HCT116 (cell line): ENCODE measurements at regions not wholly inside any gene's neighbourhood (a gene's known extent, or its start where the extent isn't known, plus 50 kb on each side); places are given as distances from the start of the nearest gene placed in this dataset.

Source experiments
- ATAC-seq: fragments of 200-7000 bp; cut with Tn5 transposase; 2 replicates; pipeline ENCODE4 v1.9.1; 2020; ENCODE audit warnings: mild to moderate bottlenecking, moderate library complexity
- BruUV-seq: library from RNA; stranded (reverse); fragments of 400-500 nt; replicated peaks from 2 replicates; lab custom pipeline; 2021; lab: Mats Ljungman, UMichigan
- CTCF ChIA-PET: fragments of 300-600 bp; sonication (Branson Sonifier 250); formaldehyde crosslinking; loops from one replicate; lab custom pipeline; 2021; ENCODE audit warnings: antibody characterized with exemption; lab: Charles Lee
- POLR2A ChIA-PET: fragments of 300-600, 350-600 bp; sonication (Branson Sonifier 250); formaldehyde crosslinking; loops from one replicate; lab custom pipeline; 2021; ENCODE audit warnings: antibody characterized with exemption; lab: Charles Lee
- RAD21 ChIA-PET, 2 experiments: fragments of 300-600 bp; sonication (Branson Sonifier 250); formaldehyde crosslinking; loops; one replicate each; lab custom pipeline; 2023; ENCODE audit warnings: low total read pairs in 2 of 2; ENCODE audit not compliant: uncharacterized antibody in 2 of 2, unreplicated experiment in 2 of 2, low non-redundant PET in 1 of 2; lab: Charles Lee
- DNase-seq: peaks from one replicate; pipeline ENCODE4 v3.0.0-alpha.2; 2010; ENCODE audit warnings: low read depth, low spot score
- H2AFZ ChIP-seq: fragments of 200-600 bp; shearing (Covaris generic), sonication (generic); 2 replicates; pipeline ENCODE4 v1.6.1; 2017; ENCODE audit warnings: low read depth, mixed run types, mixed read lengths, antibody characterized with exemption, low read length; ENCODE audit not compliant: poor library complexity, severe bottlenecking
- H3K27ac ChIP-seq: 2 replicates; pipeline ENCODE4 v1.5.1; 2012; ENCODE audit warnings: low read depth, low read length
- H3K27me3 ChIP-seq: fragments of 200-600 bp; sonication (generic); 2 replicates; pipeline ENCODE4 v1.6.1; 2016; ENCODE audit warnings: mixed run types, low read length, mixed read lengths; ENCODE audit not compliant: insufficient read depth
- H3K36me3 ChIP-seq, 2 experiments: fragments of 200-500 bp in 1 of 2; fragments of 200-600 bp in 1 of 2; sonication (Bioruptor generic) in 1 of 2; sonication (generic) in 1 of 2; 2 replicates each; pipeline versions ENCODE4 v1.5.1 to v1.6.1; 2014 to 2016; ENCODE audit warnings: low read length in 2 of 2, inconsistent platforms in 1 of 2, mixed read lengths in 1 of 2, mixed run types in 1 of 2; ENCODE audit not compliant: insufficient read depth in 2 of 2, control insufficient read depth in 1 of 2
- H3K4me1 ChIP-seq, 2 experiments: fragments of 200-600 bp in 1 of 2; sonication (generic) in 1 of 2; 2 replicates each; pipeline versions ENCODE4 v1.5.1 to v1.6.1; 2012 to 2017; ENCODE audit warnings: low read length in 2 of 2, inconsistent platforms in 1 of 2, mild to moderate bottlenecking in 1 of 2, mixed read lengths in 1 of 2, mixed run types in 1 of 2, moderate library complexity in 1 of 2; ENCODE audit not compliant: insufficient read depth in 2 of 2, control insufficient read depth in 1 of 2
- H3K4me2 ChIP-seq: fragments of 200-600 bp; sonication (generic); 2 replicates; pipeline ENCODE4 v1.6.1; 2017; ENCODE audit warnings: mixed run types, low read length, mixed read lengths
- H3K4me3 ChIP-seq, 2 experiments: fragments of 200-600 bp in 1 of 2; sonication (generic) in 1 of 2; replicated peaks in 1 of 2; 2 replicates each; pipeline ENCODE4 v1.5.1; 2011 to 2016; ENCODE audit warnings: low read length in 2 of 2, control low read depth in 1 of 2, low read depth in 1 of 2, mild to moderate bottlenecking in 1 of 2, mixed read lengths in 1 of 2, mixed run types in 1 of 2
- H3K79me2 ChIP-seq: fragments of 200-600 bp; sonication (generic); 2 replicates; pipeline ENCODE4 v1.6.1; 2017; ENCODE audit warnings: mild to moderate bottlenecking, mixed run types, low read length, moderate library complexity, mixed read lengths; ENCODE audit not compliant: insufficient read depth
- H3K9ac ChIP-seq: fragments of 200-600 bp; sonication (generic); 2 replicates; pipeline ENCODE4 v1.6.1; 2016; ENCODE audit warnings: low read length, mixed read lengths
- H3K9me2 ChIP-seq: fragments of 200-600 bp; sonication (generic), shearing (Covaris generic); 2 replicates; pipeline ENCODE4 v1.6.1; 2017; ENCODE audit warnings: mixed run types, mild to moderate bottlenecking, moderate library complexity; ENCODE audit not compliant: insufficient read depth
- H3K9me3 ChIP-seq, 2 experiments: fragments of 200-500 bp in 1 of 2; fragments of 200-600 bp in 1 of 2; sonication (Bioruptor generic) in 1 of 2; sonication (generic) in 1 of 2; 2 replicates each; pipeline ENCODE4 v1.6.1; 2014 to 2017; ENCODE audit warnings: low read length in 2 of 2, mixed read lengths in 2 of 2, inconsistent platforms in 1 of 2, low read depth in 1 of 2, mild to moderate bottlenecking in 1 of 2, mixed run types in 1 of 2, moderate library complexity in 1 of 2; ENCODE audit not compliant: control insufficient read depth in 1 of 2, insufficient read depth in 1 of 2
- H4K20me1 ChIP-seq: fragments of 200-600 bp; sonication (generic), shearing (Covaris generic); 2 replicates; pipeline ENCODE4 v1.6.1; 2017; ENCODE audit warnings: mixed run types, mild to moderate bottlenecking, moderate library complexity; ENCODE audit not compliant: insufficient read depth
- ATF3 ChIP-seq: IDR thresholded peaks from 2 replicates; pipeline ENCODE4 v1.6.1; 2012
- EGR1 ChIP-seq: IDR thresholded peaks from 2 replicates; pipeline ENCODE4 v1.6.1; 2012; ENCODE audit warnings: low read depth
- ELF1 ChIP-seq: IDR thresholded peaks from 2 replicates; pipeline ENCODE4 v1.6.1; 2012; ENCODE audit warnings: low read depth, borderline replicate concordance
- FOSL1 ChIP-seq: IDR thresholded peaks from 2 replicates; pipeline ENCODE4 v1.6.1; 2012; ENCODE audit warnings: low read depth
- MAX ChIP-seq: IDR thresholded peaks from 2 replicates; pipeline ENCODE4 v1.6.1; 2012
- POLR2A ChIP-seq: IDR thresholded peaks from 2 replicates; pipeline ENCODE4 v1.7.0; 2011; ENCODE audit warnings: borderline replicate concordance; ENCODE audit not compliant: insufficient read depth, insufficient read length; ENCODE audit errors: extremely low read depth
- SP1 ChIP-seq: IDR thresholded peaks from 2 replicates; pipeline ENCODE4 v1.6.1; 2012; ENCODE audit warnings: low read depth
- SRF ChIP-seq: IDR thresholded peaks from 2 replicates; pipeline ENCODE4 v1.6.1; 2012; ENCODE audit warnings: low read depth
- ZFX ChIP-seq: fragments of 450-650 bp; IDR thresholded peaks from 2 replicates; pipeline ENCODE4 v1.6.1; 2017
- intact Hi-C: fragments of 100-400 bp; cut with micrococcal nuclease; formaldehyde crosslinking; loops from 2 replicates; pipeline ENCODE4 v1.10.0; 2022

- no peak for TF ChIP-seq ELF1
- TF ChIP-seq EGR1 = no peak
- no peak for TF ChIP-seq SRF
- TF ChIP-seq POLR2A = no peak
- no peak for TF ChIP-seq FOSL1
- H3K9me3 ChIP-seq = peaks cover 9 to 26% of the 10 kb centered on the region in 2 experiments; a peak in 2 of 4 replicates
- ATAC-seq = no peak
Observed at GRCh38 chr1:106290805-106291501, 765.5 kb upstream of the PRMT6 start.

GRCh38 chr1:106292130-106292529 is 764.3 kb upstream of the PRMT6 start:
- Histone ChIP-seq H3K27ac (no peak overlapping the region), H3K79me2 (no peaks in the 10 kb centered on the region), H4K20me1 (no peaks in the 10 kb centered on the region), H3K27me3 (no peaks in the 10 kb centered on the region), H2AFZ (no peak overlapping the region), H3K4me2 (no peak overlapping the region), H3K36me3 (no peaks in the 10 kb centered on the region), H3K4me1 (no peaks in the 10 kb centered on the region), H3K9me2 (no peaks in the 10 kb centered on the region), H3K9me3 (peaks cover 9 to 26% of the 10 kb centered on the region in 2 experiments; a peak in 2 of 4 replicates), H3K9ac (no peak overlapping the region), H3K4me3 (no peak overlapping the region)
- POLR2A ChIA-PET = no interaction called here
- intact Hi-C loops = no loop called here
- RAD21 ChIA-PET = no interaction called here
- DNase-seq (no peak), ATAC-seq (no peak)
- BruUV-seq = no TSS peak
- CTCF ChIA-PET = no interaction called here
- TF ChIP-seq SP1 (no peak), MAX (no peak), ATF3 (no peak), ZFX (no peak)

More at GRCh38 chr1:106290805-106291501, 765.5 kb upstream of the PRMT6 start:
- intact Hi-C loops = no loop called here
- H3K9ac ChIP-seq = no peak overlapping the region
- ChIA-PET RAD21 (no interaction called here), POLR2A (no interaction called here), CTCF (no interaction called here)
- H3K36me3 ChIP-seq = no peaks in the 10 kb centered on the region
- no peak overlapping the region for H3K4me2 ChIP-seq
- H3K4me1 ChIP-seq = no peaks in the 10 kb centered on the region
- H4K20me1 ChIP-seq = no peaks in the 10 kb centered on the region
- H3K27me3 ChIP-seq = no peaks in the 10 kb centered on the region
- no peak overlapping the region for H3K27ac ChIP-seq
- no peaks in the 10 kb centered on the region for H3K9me2 ChIP-seq
- BruUV-seq = no TSS peak
- no peak overlapping the region for H2AFZ ChIP-seq
- no peaks in the 10 kb centered on the region for H3K79me2 ChIP-seq
- no peak overlapping the region for H3K4me3 ChIP-seq
- no peak for DNase-seq
